Endodermal cell (in vitro differentiated cells): ENCODE measurements at regions not wholly inside any gene's neighbourhood (a gene's known extent, or its start where the extent isn't known, plus 50 kb on each side); places are given as distances from the start of the nearest gene placed in this dataset.

Source experiments
- DNase-seq: peaks from one replicate; pipeline ENCODE4 v3.0.0-alpha.2; 2017
- H3K27ac ChIP-seq: 2 replicates; pipeline ENCODE4 v1.5.1; 2013; ENCODE audit warnings: mild to moderate bottlenecking, low read depth, low read length, moderate library complexity
- H3K27me3 ChIP-seq: 2 replicates; pipeline ENCODE4 v1.6.1; 2013; ENCODE audit warnings: mild to moderate bottlenecking, low read length, moderate library complexity; ENCODE audit not compliant: insufficient read depth, control insufficient read depth, poor library complexity, severe bottlenecking
- H3K36me3 ChIP-seq: 2 replicates; pipeline ENCODE4 v1.7.0; 2013; ENCODE audit warnings: mild to moderate bottlenecking, low read length, moderate library complexity; ENCODE audit not compliant: control insufficient read depth, insufficient read depth
- H3K4me1 ChIP-seq: one replicate; pipeline ENCODE4 v1.7.0; 2013; ENCODE audit warnings: low read length; ENCODE audit not compliant: control insufficient read depth, insufficient read depth
- H3K4me3 ChIP-seq: 2 replicates; pipeline ENCODE4 v1.5.1; 2013; ENCODE audit warnings: mild to moderate bottlenecking, low read length, moderate library complexity
- H3K9ac ChIP-seq: 2 replicates; pipeline ENCODE4 v1.6.1; 2013; ENCODE audit warnings: mild to moderate bottlenecking, low read length, moderate library complexity; ENCODE audit not compliant: poor library complexity, severe bottlenecking; ENCODE audit errors: extremely low read depth
- H3K9me3 ChIP-seq: 2 replicates; pipeline ENCODE4 v1.6.1; 2013; ENCODE audit warnings: mild to moderate bottlenecking, low read length, moderate library complexity; ENCODE audit not compliant: control insufficient read depth
- H3K27ac Mint-ChIP-seq: 2 replicates; pipeline ENCODE4 v1.8.0; 2020; ENCODE audit warnings: mixed read lengths
- H3K27me3 Mint-ChIP-seq: 2 replicates; pipeline ENCODE4 v1.8.0; 2021; ENCODE audit warnings: mild to moderate bottlenecking, mixed read lengths; ENCODE audit not compliant: insufficient read depth
- H3K36me3 Mint-ChIP-seq: 2 replicates; pipeline ENCODE4 v1.8.0; 2020; ENCODE audit warnings: low read depth, mixed read lengths
- H3K4me1 Mint-ChIP-seq: 2 replicates; pipeline ENCODE4 v1.8.0; 2020; ENCODE audit warnings: mixed read lengths
- H3K4me3 Mint-ChIP-seq: 2 replicates; pipeline ENCODE4 v1.8.0; 2020; ENCODE audit warnings: mild to moderate bottlenecking, moderate library complexity, mixed read lengths
- H3K9me3 Mint-ChIP-seq: 2 replicates; pipeline ENCODE4 v1.8.0; 2020; ENCODE audit warnings: mild to moderate bottlenecking, mixed read lengths
- CTCF ChIP-seq: fragments of 200-600 bp; sonication (generic); conservative IDR thresholded peaks from 2 replicates; pipeline ENCODE4 v1.5.0; 2021; ENCODE audit warnings: antibody characterized with exemption, mild to moderate bottlenecking
- WGBS, 2 experiments: methylation state at CpG; one replicate each; pipeline versions ENCODE4 v1.1.5 to v1.1.7; 2013; ENCODE audit warnings: missing lambda C conversion rate in 2 of 2, mixed read lengths in 1 of 2; ENCODE audit not compliant: insufficient coverage in 1 of 2, insufficient read length in 1 of 2; 5-methylcytosine and 5-hydroxymethylcytosine counted together

DNA sequence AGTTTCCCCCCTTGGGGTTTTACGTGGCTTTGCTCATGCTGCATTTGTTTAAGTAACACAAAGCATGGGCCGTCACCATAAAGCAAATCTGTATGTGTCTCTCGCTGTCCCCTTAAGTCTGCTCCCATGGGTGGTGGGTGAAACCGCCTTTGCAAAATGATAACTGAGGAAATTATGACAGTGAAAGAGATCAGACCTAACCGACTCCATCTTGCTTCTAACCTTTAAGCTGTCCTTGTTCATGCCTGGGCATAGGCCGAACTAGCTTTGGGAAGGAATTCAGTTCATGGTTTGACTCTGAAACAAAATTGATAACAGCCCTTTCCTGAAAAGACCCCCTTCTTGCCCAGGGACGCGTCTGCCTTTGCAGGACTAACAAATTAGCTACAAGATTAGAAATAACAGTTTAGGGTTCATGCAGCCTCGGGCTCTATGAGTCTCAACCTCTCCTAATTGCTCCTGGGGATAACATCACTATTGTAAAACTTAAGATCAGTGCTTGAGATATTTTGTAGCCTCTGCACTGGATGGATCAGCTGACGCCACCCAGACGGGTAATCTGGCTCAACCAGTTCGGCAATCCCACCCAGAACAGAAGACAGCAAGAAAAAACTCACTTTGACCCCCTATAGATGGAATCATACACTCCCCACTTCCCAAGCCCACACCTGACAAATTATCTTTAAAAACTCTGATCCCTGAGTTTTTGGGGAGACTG, 623.7 kb downstream of the TYW1 start:
- DNase-seq = no peak
- 93 to 95% methylated on average over 10 to 12 of the region's 12 CpGs for WGBS, 2 experiments

DNA sequence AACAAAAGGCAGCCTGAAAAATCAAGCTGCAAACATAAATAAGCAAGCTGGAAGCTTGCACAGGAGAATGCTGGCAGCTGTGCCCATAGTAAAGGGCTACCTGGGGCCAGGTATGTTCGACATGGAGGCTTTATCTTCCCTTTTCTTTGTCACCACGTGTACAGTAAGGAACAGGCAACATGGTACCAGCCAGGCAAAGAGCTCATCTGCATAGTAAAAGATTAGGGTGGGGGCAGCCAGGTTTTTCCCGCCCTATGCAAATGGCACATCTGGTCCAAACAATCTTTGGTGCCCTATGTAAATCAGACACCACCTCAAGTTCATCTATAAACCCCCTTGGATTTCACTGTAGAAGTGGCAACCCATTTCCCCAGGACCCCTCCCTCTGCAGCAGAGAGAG, 625.1 kb downstream of the TYW1 start:
- H3K27ac ChIP-seq = no peak overlapping the region

More for the DNA sequence above, 623.7 kb downstream of the TYW1 start:
- Histone ChIP-seq H3K9ac (no peak overlapping the region), H3K36me3 (no peaks in the 10 kb centered on the region), H3K4me3 (no peak overlapping the region), H3K27ac (no peak overlapping the region), H3K4me1 (no peaks in the 10 kb centered on the region), H3K9me3 (no peaks in the 10 kb centered on the region), H3K27me3 (no peaks in the 10 kb centered on the region)
- no peaks in the 10 kb centered on the region for H3K36me3 Mint-ChIP-seq
- H3K4me1 Mint-ChIP-seq = peaks cover 10% of the 10 kb centered on the region
- TF ChIP-seq CTCF = no peak
- H3K4me3 Mint-ChIP-seq = no peak overlapping the region
- H3K27ac Mint-ChIP-seq = no peak overlapping the region
- H3K27me3 Mint-ChIP-seq = peaks cover 6% of the 10 kb centered on the region
- H3K9me3 Mint-ChIP-seq = no peaks in the 10 kb centered on the region

DNA sequence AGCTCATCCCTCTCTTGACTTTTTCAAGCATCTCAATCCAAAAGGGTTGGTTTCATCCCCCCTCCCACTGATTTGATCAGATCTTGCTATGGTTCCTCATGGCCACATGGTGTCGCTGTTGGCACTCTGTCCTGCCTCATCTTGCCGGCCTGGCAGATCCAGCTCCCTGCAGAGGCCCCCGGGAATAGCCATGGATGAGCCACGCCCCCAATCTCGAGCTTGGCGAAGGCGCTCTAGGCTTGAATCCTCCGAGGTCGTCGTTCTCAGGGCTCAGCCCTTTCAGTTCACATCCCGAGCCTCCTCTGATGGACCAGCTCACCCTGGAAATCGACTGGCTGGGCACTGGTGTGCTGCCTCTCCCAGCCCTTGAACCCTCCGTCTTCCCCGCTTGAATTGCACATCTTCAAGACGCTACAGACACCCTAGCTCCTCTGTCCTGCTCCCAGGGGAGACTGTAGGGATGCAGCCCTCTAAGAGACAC, 628.7 kb downstream of the TYW1 start:
- peak; percentile 96 for DNase-seq
- H3K9ac ChIP-seq = no peak overlapping the region
- no peak overlapping the region for H3K27ac ChIP-seq
- H3K27me3 Mint-ChIP-seq = peaks cover 8% of the 10 kb centered on the region
- H3K27ac Mint-ChIP-seq = no peak overlapping the region
- no peaks in the 10 kb centered on the region for H3K9me3 ChIP-seq
- no peaks in the 10 kb centered on the region for H3K36me3 Mint-ChIP-seq
- H3K4me1 ChIP-seq = peaks cover 6% of the 10 kb centered on the region
- no peaks in the 10 kb centered on the region for H3K36me3 ChIP-seq
- no peaks in the 10 kb centered on the region for H3K27me3 ChIP-seq
- WGBS, 2 experiments = 19 to 21% methylated on average over 14 to 15 of the region's 15 CpGs
- H3K4me3 ChIP-seq = no peak overlapping the region
- TF ChIP-seq CTCF = peak; percentile 97
- peaks cover 23% of the 10 kb centered on the region for H3K4me1 Mint-ChIP-seq
- no peaks in the 10 kb centered on the region for H3K9me3 Mint-ChIP-seq
- peak overlapping the region; percentile 33 for H3K4me3 Mint-ChIP-seq

More for the DNA sequence above, 625.1 kb downstream of the TYW1 start:
- Mint-ChIP-seq H3K9me3 (no peaks in the 10 kb centered on the region), H3K36me3 (no peaks in the 10 kb centered on the region), H3K4me3 (no peak overlapping the region), H3K27ac (no peak overlapping the region), H3K4me1 (peaks cover 15% of the 10 kb centered on the region), H3K27me3 (peaks cover 9% of the 10 kb centered on the region)
- no peaks in the 10 kb centered on the region for H3K27me3 ChIP-seq
- H3K4me1 ChIP-seq = no peaks in the 10 kb centered on the region
- H3K36me3 ChIP-seq = no peaks in the 10 kb centered on the region
- H3K4me3 ChIP-seq = no peak overlapping the region
- no peaks in the 10 kb centered on the region for H3K9me3 ChIP-seq
- WGBS, 2 experiments = 64 to 81% methylated on average over 2 to 3 of the region's 3 CpGs
- DNase-seq = no peak
- no peak for TF ChIP-seq CTCF
- H3K9ac ChIP-seq = no peak overlapping the region
